Keratinocyte (primary cell): ENCODE measurements at regions not wholly inside any gene's neighbourhood (a gene's known extent, or its start where the extent isn't known, plus 50 kb on each side); places are given as distances from the start of the nearest gene placed in this dataset.

ENCODE experiments used
- EZH2 ChIP-seq: IDR thresholded peaks from one replicate; pipeline ENCODE4 v1.6.1; 2012; ENCODE audit warnings: inconsistent platforms, mild to moderate bottlenecking, low read length, moderate library complexity
- TF ChIP-seq, protein P1 (sequence below), 3 experiments: IDR thresholded peaks in 1 of 3; conservative IDR thresholded peaks in 1 of 3; optimal IDR thresholded peaks in 1 of 3; 2 replicates in 2 of 3; 3 replicates in 1 of 3; pipeline versions ENCODE3 to v1.5.1; 2011; ENCODE audit warnings: low read length in 3 of 3, mild to moderate bottlenecking in 3 of 3, moderate library complexity in 2 of 3, control low read depth in 1 of 3, inconsistent platforms in 1 of 3; ENCODE audit not compliant: insufficient read depth in 2 of 3; ENCODE audit errors: extremely low read depth in 1 of 3

DNA sequence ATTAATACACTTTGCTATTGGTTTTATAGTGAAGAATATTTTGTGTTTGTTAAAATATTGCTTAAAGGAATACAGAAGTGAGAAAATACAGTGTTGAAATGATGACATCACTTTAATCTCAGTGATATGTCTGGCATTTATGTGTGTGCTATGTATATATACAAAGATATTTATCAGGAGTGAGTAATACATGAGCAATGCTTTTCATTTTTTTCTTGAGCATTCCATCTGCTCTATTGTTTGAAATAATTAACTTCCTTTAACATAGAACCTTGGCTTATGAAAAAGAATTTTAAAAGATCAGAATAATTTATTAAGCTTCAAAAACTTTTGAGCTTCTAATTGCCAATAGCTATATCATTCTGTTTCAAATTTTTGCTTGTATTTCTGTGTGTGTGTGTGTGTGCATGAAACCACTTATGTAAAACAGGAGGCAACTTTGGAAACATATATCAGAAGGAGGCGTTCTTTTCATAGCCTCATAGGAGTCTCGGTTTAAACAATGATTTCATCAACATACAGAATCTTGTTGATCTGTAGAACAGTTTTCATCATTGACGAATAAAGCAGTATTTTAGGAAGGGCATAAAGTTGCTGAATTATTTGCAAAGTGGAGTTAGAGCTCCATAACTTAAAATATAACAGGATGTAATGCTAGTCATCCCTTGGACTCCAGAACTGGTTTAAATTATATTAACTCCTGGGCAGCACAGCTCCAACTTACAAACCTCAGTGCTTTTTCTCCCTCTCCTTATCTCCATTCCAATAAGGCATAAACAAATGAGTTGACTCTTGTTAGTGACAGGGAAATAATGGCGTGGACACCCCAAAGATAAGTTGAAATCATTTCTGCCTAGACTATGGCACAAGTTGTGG lies 228.4 kb upstream of the DGKB start:
- TF ChIP-seq, protein P1, sequence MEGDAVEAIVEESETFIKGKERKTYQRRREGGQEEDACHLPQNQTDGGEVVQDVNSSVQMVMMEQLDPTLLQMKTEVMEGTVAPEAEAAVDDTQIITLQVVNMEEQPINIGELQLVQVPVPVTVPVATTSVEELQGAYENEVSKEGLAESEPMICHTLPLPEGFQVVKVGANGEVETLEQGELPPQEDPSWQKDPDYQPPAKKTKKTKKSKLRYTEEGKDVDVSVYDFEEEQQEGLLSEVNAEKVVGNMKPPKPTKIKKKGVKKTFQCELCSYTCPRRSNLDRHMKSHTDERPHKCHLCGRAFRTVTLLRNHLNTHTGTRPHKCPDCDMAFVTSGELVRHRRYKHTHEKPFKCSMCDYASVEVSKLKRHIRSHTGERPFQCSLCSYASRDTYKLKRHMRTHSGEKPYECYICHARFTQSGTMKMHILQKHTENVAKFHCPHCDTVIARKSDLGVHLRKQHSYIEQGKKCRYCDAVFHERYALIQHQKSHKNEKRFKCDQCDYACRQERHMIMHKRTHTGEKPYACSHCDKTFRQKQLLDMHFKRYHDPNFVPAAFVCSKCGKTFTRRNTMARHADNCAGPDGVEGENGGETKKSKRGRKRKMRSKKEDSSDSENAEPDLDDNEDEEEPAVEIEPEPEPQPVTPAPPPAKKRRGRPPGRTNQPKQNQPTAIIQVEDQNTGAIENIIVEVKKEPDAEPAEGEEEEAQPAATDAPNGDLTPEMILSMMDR (optimal IDR thresholded peaks at IDR 0.05 in 1 of 3, IDR thresholded peaks at IDR 0.05 in 1 of 3, conservative IDR thresholded peaks at IDR 0.05 in 1 of 3; ENCODE audit: extremely low read depth in 1 of 3, insufficient read depth in 2 of 3, low read length in 3 of 3), result no peak
- TF ChIP-seq EZH2, result no peak
